HG02884 (cell line): ENCODE measurements at regions not wholly inside any gene's neighbourhood (a gene's known extent, or its start where the extent isn't known, plus 50 kb on each side); places are given as distances from the start of the nearest gene placed in this dataset.
"Not testable (repeated sequence)": the region's sequence is repeated elsewhere in the genome, so short reads cannot be mapped to it uniquely, and the experiment has no call there.

ENCODE experiments used
- ATAC-seq: cut with Tn5 transposase; IDR thresholded peaks from one replicate; pipeline ENCODE4 v1.9.1; 2021; ENCODE audit warnings: mild to moderate bottlenecking, moderate library complexity; ENCODE audit not compliant: unreplicated experiment

- no peak for ATAC-seq
Measured at GRCh38 chr6:145074805-145075204, 660.5 kb downstream of the EPM2A start.

- no peak for ATAC-seq
Measured at GRCh38 chr6:145075425-145075824, 659.9 kb downstream of the EPM2A start.

- no peak for ATAC-seq
Measured at GRCh38 chr6:145076115-145076841, 659.0 kb downstream of the EPM2A start.

- no peak for ATAC-seq
Measured at GRCh38 chr6:145077382-145077781, 657.9 kb downstream of the EPM2A start.

- ATAC-seq: no peak
Measured at GRCh38 chr6:145080651-145081050, 654.7 kb downstream of the EPM2A start.

- ATAC-seq: no peak
Measured at GRCh38 chr6:145081677-145082076, 653.6 kb downstream of the EPM2A start.

GRCh38 chr6:145082359-145082758, 653.0 kb downstream of the EPM2A start:
- no peak for ATAC-seq

GRCh38 chr6:145086197-145086596, 649.1 kb downstream of the EPM2A start:
- ATAC-seq: no peak

GRCh38 chr6:145087034-145087433, 648.3 kb downstream of the EPM2A start:
- ATAC-seq: peak; percentile 71

- ATAC-seq: no peak
Measured at GRCh38 chr6:145090801-145091585, 644.3 kb downstream of the EPM2A start.

- no peak for ATAC-seq
Measured at GRCh38 chr6:145091586-145092142, 643.7 kb downstream of the EPM2A start.

GRCh38 chr6:145092554-145092953, 642.8 kb downstream of the EPM2A start:
- no peak for ATAC-seq

- no peak for ATAC-seq
Measured at GRCh38 chr6:145093226-145093625, 642.1 kb downstream of the EPM2A start.

- ATAC-seq: no peak
Measured at GRCh38 chr6:145096846-145097245, 638.5 kb downstream of the EPM2A start.

GRCh38 chr6:145098127-145098526, 637.2 kb downstream of the EPM2A start:
- ATAC-seq: not testable (repeated sequence)

GRCh38 chr6:145099713-145100112, 635.6 kb downstream of the EPM2A start:
- no peak for ATAC-seq

GRCh38 chr6:145110109-145110508, 625.2 kb downstream of the EPM2A start:
- ATAC-seq: no peak

- ATAC-seq: not testable (repeated sequence)
Measured at GRCh38 chr6:145111407-145111806, 623.9 kb downstream of the EPM2A start.

- no peak for ATAC-seq
Measured at GRCh38 chr6:145112711-145113148, 622.6 kb downstream of the EPM2A start.

- ATAC-seq: no peak
Measured at GRCh38 chr6:145115638-145116037, 619.7 kb downstream of the EPM2A start.

- no peak for ATAC-seq
Measured at GRCh38 chr6:145116591-145117178, 618.6 kb downstream of the EPM2A start.
